HL-60 (cell line): ENCODE measurements at regions not wholly inside any gene's neighbourhood (a gene's known extent, or its start where the extent isn't known, plus 50 kb on each side); places are given as distances from the start of the nearest gene placed in this dataset.

Experiments used
- GABPA ChIP-seq: IDR thresholded peaks from 2 replicates; pipeline ENCODE4 v1.6.1; 2012; ENCODE audit warnings: low read depth
- POLR2AphosphoS5 ChIP-seq: IDR thresholded peaks from 2 replicates; pipeline ENCODE4 v1.6.1; 2012; ENCODE audit warnings: low read depth
- TF ChIP-seq, protein P1 (sequence below): IDR thresholded peaks from one replicate; pipeline ENCODE4 v1.5.1; 2011; ENCODE audit warnings: low read length, control low read depth, inconsistent platforms; ENCODE audit not compliant: insufficient read depth
- TF ChIP-seq, protein P2 (sequence below): IDR thresholded peaks from 2 replicates; pipeline ENCODE4 v1.6.1; 2012; ENCODE audit warnings: low read depth; ENCODE audit not compliant: insufficient replicate concordance

DNA sequence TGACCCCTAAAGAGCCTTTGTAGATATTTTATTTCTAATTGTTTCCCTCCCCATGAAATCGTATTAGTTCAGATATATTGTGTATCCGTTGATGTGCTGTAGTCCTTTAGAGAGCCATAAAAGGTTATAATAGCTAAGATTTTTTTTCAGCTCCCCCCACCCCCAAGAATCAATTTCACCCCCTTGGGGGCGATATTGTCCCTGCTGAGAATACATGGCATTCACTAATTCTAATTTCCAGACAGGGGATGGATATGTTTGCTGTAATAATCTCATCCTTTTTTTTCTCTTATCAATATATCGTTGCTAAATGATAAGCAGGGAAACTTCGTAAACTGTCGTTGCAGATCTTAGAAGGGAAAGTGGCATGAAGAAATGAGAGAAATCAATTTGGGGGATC is 530.7 kb downstream of the TMEM182 start:
- TF ChIP-seq, protein P1, sequence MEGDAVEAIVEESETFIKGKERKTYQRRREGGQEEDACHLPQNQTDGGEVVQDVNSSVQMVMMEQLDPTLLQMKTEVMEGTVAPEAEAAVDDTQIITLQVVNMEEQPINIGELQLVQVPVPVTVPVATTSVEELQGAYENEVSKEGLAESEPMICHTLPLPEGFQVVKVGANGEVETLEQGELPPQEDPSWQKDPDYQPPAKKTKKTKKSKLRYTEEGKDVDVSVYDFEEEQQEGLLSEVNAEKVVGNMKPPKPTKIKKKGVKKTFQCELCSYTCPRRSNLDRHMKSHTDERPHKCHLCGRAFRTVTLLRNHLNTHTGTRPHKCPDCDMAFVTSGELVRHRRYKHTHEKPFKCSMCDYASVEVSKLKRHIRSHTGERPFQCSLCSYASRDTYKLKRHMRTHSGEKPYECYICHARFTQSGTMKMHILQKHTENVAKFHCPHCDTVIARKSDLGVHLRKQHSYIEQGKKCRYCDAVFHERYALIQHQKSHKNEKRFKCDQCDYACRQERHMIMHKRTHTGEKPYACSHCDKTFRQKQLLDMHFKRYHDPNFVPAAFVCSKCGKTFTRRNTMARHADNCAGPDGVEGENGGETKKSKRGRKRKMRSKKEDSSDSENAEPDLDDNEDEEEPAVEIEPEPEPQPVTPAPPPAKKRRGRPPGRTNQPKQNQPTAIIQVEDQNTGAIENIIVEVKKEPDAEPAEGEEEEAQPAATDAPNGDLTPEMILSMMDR, result no peak
- TF ChIP-seq GABPA (no peak), POLR2AphosphoS5 (no peak)
- TF ChIP-seq, protein P2, sequence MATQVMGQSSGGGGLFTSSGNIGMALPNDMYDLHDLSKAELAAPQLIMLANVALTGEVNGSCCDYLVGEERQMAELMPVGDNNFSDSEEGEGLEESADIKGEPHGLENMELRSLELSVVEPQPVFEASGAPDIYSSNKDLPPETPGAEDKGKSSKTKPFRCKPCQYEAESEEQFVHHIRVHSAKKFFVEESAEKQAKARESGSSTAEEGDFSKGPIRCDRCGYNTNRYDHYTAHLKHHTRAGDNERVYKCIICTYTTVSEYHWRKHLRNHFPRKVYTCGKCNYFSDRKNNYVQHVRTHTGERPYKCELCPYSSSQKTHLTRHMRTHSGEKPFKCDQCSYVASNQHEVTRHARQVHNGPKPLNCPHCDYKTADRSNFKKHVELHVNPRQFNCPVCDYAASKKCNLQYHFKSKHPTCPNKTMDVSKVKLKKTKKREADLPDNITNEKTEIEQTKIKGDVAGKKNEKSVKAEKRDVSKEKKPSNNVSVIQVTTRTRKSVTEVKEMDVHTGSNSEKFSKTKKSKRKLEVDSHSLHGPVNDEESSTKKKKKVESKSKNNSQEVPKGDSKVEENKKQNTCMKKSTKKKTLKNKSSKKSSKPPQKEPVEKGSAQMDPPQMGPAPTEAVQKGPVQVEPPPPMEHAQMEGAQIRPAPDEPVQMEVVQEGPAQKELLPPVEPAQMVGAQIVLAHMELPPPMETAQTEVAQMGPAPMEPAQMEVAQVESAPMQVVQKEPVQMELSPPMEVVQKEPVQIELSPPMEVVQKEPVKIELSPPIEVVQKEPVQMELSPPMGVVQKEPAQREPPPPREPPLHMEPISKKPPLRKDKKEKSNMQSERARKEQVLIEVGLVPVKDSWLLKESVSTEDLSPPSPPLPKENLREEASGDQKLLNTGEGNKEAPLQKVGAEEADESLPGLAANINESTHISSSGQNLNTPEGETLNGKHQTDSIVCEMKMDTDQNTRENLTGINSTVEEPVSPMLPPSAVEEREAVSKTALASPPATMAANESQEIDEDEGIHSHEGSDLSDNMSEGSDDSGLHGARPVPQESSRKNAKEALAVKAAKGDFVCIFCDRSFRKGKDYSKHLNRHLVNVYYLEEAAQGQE, result no peak
